Fibroblast of upper back skin (primary cell): ENCODE measurements at regions not wholly inside any gene's neighbourhood (a gene's known extent, or its start where the extent isn't known, plus 50 kb on each side); places are given as distances from the start of the nearest gene placed in this dataset.

Experiments used
- DNase-seq: peaks from one replicate; pipeline ENCODE4 v3.0.0-alpha.2; 2013

DNA sequence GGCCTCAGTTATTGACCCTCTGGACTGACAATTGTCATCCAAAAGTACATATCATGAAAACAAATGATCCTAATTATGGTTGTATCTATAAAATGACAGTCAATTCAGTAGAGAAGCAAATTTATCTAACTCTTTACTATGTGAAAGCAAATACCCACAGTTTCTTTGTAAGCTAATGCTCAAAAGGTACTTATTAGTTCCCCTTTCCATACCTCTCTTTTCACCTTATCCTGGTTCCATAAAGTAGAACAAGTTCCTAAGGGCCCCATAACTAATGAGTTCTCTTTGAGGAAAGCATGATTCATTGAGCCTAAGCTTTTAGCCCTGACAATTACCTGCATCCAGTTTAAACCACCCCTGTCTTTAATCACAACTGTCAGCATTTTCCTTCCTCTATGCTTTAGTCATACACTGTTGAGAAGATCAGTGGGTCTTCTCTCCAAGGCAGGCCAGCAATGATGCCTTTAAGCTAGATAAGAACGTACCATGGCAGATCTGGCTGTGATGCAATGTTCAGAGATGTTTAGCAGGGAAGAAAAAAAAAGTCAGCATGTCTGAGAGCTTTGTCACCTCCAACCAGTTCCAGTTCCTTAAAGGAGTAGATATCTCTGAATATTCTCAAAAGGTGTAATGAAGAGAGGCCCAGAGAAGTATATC is 179.7 kb upstream of the RASGEF1B start:
- DNase-seq = no peak

DNA sequence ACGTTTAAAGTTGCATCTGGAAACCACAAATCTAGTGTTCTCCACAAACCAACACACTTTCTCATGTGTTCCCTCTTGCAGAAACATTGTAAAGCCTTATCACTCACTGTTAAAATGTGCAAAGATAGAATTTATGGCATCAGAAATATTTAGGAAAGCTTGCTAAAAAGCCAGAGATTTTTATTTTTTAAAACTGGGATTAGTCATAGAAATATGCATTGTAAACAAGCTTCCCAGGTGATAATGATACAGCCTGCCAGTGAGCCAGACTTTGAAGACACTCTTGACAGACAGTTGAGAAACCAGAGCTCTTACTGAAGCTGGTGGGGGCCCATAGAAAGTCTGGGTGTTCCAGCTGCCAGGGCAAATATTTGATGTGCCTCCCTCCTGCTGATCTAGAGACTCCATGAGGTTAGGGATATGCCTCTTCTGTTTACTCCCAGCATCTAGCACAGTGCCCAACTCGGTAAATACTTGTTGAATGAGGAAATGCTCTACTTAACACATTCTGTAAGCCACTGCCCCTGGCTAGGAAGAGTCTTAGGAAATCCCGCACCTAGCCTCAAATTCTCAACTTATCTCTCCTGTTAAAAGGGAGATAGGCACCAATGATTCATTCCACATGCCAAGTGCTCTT is 179.0 kb upstream of the RASGEF1B start:
- no peak for DNase-seq

DNA sequence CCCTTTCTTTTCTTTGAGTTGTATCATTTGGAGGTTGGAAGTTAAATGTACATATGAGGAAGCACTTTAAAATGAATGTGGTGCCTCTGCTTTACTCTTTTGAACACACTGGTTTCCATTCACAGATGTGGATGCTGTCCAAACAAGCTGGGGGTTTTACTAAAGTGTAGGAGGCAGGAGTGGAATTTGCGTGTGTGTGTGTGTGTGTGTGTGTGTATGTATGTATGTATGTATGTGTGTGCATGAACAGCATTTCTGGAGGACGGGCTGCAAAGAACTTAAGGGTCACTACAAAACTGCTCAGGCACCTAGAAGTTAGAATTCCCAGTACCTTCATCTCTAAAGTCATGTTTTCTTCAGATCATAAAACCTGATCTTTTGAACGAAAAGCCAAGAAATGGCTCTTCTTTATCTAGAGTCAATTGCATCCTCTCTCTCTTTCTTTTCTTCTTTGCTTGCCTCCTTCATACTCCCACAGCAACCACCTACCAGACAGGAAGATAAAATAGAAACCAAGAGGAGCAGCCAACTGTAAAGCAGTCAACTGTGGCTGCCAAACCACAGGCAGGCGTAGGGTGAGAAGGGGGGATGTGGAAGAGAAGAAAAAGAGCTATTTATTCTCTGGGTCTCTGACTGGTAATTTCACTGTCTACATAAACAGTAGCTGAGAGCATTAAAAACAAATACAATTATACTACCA is 177.0 kb upstream of the RASGEF1B start:
- peak; percentile 46 for DNase-seq

DNA sequence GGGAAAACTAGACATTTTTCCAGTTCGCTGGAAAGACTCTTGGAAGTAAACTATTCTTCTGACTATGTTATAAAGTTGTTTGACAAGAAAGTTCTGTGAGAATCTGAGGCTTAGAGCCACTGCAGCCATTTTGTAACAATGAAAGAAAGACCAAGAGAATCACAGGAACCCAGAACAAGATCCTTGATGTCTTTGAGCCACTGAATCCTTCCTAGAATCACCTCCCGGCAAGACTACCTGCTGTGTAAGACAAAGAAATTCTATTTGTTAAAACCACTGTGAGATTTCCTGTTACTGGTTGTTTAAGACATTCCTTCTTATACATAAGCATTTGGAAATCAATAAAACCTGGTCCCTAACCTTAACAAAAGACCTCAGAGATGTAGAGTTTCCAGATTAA is 175.7 kb upstream of the RASGEF1B start:
- no peak for DNase-seq

DNA sequence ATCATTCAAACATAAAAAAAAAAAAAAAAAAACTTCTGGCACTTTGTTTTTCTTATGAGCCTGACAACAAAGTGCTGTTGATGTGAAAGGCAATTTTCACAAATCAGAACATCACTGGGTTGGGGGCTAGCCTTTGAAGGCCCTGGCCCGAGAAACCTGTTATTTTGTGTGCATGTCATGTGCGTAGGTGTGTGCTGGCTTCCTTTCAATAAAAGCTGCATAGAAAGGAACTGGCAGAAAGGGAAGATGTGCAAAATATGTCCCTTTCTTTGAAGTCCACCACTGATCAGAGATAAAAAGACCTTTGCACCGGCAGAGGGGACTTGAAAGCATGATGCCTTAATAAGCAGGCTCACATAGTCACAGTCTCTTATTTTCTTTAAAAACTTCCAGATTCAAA is 170.8 kb upstream of the RASGEF1B start:
- DNase-seq = no peak

DNA sequence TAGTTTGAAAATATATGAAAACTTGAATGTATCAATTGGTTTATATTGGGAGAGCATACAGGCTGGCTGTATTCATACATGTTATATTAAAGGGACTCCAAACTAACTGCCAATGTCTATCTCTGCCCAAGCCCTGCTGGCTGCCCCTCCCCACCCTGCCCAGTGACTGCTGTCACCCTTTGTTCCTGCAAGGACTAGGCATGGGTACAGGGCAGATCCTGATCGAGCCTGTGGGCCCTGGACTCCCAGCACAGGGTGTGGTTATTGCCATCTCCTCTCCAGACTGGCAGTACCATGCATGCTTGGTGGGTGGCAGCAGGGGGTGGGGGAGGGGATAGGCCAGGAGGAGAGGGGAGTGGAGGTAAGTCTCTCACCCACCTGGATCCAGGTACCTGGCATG is 167.5 kb upstream of the RASGEF1B start:
- DNase-seq = no peak

DNA sequence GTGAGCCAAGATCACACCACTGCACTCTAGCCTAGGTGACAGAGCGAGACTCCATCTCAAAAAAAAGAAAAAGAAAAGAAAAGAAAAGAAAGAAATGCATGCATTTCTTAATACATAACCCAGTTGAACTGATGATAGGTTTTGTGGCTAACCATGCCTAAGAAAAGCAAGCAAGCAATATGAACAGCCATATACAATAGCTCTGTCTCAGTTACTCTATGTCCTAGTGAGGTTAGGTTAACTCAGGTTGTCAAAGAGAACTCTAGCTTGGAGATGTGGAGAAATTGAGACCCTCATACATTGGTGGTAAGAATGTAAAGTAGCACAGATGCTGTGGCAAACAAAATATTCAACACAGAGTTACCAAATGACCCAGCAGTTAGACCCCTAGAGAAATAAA is 167.0 kb upstream of the RASGEF1B start:
- DNase-seq = no peak

DNA sequence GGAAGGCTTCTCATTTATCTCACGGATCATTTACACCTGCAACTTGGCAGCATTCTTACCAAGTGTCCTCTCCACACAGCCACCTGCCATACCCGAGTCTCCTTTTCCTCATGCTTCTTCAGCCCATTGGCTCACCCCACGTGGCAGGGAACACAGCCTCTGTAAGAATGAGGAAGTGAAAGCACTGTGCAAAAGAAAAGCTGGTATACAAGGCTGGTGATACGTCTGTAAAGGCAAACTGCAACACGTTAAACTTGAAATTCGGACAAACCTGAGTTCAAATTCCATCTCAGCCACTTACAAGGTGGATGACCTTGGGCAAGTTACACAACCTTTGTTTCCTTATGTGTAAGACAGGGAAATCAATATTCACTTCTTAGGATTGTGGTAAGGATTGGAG is 164.0 kb upstream of the RASGEF1B start:
- no peak for DNase-seq

DNA sequence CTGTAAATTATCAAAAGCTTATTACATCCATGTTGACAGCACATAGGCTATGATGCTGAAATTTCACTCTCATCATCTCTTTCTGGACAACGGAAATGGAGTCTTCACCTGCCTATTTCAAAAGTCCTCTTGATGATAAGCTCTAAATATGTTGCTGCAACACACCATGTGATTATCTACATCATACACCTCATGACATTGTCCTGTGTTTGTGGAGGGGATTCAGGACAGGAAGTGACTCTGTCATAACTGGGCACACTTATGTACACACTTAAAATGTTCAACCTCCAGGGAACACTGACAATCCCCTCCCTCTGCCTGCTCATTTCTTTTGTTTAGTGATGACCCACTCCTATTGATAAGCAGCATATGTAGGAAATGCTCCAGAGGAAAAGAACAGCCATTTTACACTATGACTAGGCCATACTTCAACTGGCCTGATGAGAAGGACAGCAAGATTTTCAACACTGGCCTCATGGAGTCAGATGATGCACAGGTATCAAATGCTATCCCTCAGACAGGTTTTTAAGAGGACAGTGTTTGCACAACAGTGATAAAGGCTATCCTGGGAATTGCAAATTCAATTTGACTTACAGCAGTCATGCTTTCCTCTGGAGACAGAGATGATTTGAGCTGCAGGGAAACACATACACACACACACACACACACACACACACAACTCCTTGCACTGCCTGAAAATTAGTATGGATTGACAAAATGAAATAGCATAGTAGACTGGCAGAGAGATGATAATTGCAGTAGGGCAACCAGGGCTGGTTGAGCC is 163.3 kb upstream of the RASGEF1B start:
- no peak for DNase-seq

DNA sequence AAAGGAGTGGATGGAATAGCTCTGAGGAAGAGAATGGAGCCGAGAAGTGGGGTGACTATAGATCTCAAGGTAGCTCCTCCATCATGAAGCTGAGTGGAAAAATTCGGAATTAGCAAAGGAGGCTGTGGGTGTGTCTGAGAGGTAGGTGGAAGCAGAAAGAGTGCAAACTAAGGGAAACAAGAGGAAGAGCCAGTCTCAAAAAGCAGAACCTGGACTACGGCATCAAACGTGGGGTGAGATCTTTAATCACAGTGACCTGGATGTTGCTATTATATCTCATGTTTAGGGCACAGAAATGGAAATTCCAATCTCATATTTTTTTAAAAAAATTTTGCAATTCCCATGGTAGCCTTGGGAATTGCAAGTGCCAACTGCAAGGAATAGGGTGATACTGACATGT is 162.5 kb upstream of the RASGEF1B start:
- no peak for DNase-seq

DNA sequence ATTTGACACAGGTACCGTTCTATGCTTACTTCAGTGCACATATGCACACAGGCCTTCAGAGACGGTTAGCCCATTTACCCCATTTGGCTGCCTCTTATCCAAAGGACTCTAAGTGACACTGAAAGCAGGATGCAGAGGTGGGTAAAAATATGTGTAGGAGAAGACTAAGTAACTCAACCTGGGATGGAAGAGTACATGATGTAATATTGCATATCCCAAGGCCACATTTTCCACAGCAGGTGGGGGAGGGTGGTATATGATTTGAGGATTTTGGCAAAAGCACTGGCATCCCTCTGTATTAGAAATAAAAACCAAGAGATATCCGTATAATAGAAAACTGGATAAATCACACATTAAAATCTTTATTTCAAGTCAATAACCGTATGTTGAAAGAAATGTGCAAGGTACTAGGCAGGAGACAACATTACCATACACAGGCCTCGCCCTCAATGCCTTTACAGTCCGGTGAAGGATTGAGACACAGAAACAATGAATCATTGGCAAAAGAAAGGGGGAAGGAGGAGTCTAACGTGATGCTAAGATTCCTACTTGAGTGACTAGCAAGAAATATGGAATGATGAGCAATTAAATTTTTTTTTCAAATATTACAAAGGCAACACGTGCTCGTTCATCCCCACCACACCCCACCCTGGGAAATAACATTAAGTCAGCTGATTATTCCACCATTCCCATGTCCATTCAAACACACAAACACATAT is 161.0 kb upstream of the RASGEF1B start:
- DNase-seq = peak; percentile 67

DNA sequence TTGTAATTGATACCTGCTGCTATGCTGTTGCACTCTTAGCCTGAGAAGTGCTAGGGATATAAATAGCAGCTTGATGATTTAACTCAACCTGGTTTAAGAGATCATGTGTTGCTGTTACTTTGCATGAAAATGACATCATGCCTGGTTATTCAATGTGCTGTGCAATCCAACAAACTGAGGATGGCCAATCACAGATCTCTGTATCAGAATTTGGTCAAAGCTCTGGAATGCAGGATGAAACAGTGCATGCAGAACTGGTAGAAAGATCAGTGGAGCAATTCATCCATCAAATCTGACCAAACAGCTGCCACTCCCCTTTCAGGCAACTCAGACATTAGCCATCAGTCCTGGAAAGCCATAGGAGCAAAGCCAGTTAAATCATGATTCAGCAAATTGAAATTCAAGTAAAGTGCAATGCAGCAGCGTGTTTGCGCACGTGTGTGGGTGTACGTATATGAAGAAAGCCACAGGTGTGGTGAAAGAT is 160.3 kb upstream of the RASGEF1B start:
- peak; percentile 97 for DNase-seq

DNA sequence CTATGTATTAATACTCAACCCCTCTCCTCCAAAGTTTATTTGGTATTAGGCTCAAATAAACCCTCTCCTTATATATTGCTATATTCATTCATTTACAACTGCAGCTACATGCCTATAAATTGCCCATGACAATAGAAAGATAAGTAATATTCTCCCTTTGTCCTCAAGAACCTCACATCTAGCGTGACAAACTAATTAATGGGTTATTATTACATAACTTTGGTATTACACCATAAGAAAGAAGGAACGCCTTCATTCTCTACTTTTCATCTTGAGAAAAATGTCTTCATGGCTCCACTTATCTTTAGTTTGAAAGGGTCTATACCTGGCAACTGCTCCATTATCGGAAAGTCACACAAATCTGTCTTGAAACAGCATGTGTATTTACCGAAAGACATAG is 157.7 kb upstream of the RASGEF1B start:
- DNase-seq = no peak

DNA sequence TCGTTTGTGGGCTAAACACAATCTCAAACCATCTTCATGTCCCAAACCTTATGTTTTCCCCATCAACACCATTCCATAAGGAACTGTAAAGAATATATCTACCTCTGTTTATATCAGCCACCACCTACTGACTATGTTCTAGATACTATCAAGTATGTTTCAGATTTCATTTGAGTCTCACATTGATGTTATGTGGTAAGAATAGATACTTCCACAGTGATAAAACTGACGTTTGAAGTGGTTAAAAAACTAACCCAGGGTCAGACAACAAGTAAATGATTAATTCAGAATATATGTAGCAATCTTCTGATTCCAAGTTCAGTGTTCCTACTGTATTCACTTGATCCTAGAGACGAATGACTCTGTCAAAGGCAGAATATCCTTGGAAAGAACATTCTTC is 156.8 kb upstream of the RASGEF1B start:
- no peak for DNase-seq

DNA sequence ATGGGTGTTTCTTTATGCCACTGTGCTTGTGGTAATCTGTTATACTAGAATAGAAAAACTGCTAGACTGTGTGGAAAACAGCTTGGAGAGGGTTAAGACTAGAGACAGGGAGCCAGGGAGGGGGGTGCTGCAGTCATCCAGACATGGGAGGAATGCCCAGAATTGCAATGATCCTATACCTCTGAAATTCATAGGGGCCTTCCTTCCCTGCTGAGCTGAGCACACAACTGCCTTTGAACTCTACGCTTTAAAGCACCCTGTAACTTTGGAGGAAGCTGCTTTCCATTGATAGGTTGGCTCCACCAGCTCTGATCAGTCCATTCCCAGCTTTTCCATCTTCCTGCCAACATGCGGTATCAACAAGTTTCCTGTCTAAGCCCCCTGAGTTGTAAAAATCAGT is 155.9 kb upstream of the RASGEF1B start:
- peak; percentile 79 for DNase-seq

DNA sequence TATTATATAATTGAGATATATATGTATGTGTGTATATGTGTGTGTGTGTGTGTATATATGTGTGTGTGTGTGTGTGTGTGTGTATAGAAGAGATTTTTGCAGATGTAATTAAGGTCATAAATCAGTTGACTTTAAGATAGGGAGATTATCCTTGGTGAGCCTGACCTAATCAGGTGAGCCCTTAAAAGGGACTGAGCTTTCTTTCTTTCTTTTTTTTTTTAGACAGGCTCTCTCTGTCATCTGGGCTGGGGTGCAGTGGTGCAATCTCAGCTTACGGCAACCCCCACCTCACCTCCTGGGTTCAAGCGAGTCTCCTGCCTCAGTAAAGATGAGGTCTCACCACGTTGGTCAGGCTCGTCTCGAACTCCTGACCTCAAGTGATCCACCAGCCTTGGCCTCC is 155.1 kb upstream of the RASGEF1B start:
- no peak for DNase-seq

DNA sequence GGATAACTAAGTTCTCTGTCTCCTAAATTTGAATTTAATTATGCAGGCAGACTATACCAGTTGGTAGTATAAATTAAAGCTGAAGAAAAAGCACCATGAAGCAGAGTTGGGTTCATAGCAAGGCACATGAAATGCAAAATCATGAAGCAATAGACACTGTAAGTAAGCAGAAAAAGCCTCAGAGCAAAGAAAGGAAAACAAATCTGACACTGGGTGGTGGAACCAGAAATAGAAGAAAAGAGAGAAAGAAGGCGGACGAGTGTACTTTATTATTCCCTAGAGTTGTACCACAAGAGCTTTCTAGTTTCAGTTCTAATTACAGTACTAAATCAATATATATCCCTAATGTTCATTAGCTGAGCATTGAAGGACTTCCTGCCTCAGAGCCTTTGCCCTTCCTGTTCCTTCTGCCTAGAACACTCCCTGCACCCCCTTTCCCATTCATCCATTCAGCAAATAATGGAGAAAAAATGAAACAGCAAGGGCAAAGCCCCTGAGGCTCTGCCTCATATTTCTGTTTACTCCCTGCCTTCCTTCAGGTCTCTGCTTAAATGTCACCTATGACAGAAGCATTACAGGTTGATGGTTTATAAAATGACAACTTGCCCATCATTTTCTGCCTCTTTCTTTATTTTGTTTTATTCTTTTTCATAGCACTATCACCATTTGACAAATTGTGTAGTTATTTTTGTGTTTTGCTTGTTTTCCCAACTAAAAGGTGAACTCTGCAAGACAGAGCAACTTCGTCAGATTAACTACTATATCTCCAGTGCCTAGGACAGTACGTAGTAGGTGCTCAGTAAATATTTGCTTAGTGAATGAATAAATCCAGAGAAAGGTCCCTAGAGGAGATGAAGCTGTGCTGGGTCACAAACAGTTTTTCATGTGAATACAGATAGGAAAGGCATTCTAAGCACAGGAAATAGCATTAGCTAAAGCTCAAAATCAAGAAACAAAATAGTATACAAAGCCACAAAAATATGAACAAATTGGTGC is 154.0 kb upstream of the RASGEF1B start:
- no peak for DNase-seq

DNA sequence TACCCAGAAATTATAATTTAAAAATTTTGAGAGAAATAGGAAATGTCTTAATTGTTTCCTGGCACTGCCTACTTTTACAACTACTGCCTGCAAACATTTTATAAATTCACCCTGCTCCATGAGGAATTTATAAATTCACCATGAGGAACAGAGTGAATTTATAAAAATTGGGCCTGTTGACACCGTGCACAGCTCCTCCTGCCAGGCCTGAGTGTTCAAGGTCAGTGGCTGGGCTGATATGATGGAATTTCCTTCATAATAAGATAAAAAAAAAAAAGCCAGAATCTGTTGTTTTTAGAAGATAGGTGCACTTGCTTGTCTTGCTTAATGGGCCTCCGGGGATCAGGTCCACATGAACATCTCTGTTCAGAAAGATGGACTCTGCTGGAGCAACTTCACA is 151.7 kb upstream of the RASGEF1B start:
- DNase-seq = no peak

DNA sequence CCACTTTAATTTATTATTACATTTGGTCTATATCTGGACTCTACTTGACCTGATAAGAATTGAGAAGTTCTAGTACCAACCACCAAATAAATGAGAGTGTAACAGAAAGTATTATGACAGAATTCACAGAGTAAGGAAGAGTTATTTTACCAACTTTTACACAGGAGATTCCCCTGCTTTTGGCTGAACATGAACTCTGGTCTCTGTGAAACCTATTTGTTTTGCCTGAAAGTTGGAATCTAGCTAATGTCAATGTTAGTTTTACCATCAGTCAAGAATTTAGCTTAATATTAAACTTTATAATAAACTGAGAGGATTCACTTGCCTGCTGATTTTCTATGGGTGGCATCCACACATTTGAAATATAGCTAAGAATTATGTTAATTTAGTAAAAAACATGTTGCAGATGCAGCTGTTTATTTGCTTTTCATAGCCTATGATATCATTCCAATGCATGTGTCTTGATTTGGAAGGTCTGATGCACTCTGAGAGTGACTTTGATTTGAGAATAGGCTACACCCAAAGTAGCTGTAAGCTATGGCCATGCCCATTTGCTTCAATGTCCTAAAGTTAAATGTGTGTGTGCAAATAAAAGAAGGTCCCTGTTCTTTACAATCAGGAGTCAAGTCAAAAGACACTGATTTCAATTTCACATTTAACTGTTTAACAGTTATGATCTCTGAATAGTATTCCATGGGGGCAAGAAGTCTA is 150.9 kb upstream of the RASGEF1B start:
- DNase-seq = no peak

DNA sequence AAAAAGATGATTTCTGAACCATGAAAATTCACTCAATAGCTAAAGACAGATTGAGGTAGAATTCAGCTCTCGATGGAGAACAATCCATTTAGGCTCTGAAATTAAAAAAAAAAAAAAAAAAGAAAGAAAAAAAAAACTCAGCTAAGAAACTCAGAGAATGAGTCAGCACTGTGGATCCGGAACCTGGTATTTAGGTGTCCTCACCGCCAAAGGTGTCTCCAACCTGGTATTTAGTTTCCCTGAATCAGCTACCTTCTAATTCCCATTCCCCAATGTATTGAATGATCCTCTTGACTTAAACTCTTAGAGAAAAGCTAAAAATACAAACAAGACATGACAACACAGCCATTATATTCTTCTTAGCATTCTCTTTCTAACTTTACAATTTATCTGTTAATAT is 150.3 kb upstream of the RASGEF1B start:
- DNase-seq = no peak

DNA sequence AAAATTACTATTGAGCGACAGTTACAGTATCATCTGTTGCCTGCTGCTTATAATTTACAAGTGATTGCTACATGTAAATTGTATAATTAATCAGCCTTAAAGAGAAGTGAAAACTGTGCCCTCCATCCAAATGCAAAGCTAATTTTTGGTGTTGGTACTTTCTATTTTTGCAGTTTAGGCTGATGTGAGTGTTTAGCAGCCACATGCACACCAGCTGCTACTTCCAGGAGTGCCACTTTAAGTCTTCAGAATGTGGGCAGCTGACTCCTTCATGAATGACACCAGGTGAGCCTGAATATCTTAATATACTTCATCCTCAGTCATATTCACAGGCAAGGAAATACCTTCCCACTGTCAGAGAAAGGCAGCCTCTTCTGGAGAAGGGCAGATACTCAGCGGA is 149.8 kb upstream of the RASGEF1B start:
- DNase-seq = no peak
